ENCODE measurements at regions not wholly inside any gene's neighbourhood (a gene's known extent, or its start where the extent isn't known, plus 50 kb on each side); places are given as distances from the start of the nearest gene placed in this dataset.

DNA sequence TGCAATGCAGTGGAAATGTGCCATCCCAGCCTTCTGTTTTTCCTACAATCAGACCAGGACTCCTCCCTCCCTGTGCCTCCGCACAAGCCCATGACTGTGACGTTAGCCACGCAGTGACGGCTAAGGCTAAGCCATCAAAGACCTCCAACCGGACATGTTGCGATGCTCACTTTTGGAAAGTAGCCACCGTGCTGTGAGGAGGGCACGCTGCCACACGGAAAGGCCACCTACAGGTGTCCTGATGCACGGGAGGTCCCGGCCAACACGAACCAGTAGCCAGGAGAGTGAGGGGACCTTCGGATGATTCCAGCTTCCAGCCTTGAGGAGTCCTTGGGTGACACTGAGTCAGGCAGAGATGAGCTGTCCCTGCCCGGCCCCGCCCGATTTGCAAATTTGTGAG, 53.9 kb downstream of the FOXL1 start:
- no peak for DNase-seq

DNA sequence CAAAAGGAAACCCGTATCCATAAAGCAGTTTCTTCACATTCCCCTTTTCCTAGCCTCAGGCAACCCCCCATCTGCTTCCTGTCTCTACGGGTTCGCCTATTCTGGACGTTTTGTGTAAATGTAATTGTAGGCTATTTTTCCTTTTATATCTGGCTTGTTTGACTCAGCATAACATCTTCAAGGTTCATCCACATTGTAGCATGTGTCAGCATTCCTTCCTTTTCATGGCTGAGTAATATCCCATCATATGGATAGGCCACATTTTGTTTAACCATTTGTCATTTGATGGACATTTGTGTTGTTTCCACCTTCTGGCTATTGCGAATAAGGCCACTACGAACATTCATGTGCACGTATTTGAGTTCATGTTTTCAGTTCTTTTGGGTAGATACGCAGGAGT, 54.6 kb downstream of the FOXL1 start:
- no peak for DNase-seq

DNA sequence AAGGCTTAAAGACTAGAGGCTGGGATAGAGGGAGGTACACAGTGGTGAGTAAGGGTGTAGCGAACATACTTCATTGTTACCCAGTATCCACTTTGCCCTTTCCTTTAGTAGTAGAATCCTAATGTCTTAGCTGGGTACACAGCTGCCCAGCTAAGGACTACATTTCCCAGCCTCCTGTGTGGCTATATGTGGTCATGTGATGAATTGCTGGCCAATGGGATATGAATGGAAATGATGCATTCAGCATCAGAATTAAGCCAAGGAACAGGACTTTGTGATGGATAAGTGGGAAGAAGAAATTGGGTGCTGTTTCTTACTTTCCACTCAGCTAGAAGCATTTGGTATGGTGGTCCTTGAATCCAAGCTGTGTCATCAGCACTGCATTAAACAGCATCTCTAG, 55.9 kb downstream of the FOXL1 start:
- DNase-seq: no peak

DNA sequence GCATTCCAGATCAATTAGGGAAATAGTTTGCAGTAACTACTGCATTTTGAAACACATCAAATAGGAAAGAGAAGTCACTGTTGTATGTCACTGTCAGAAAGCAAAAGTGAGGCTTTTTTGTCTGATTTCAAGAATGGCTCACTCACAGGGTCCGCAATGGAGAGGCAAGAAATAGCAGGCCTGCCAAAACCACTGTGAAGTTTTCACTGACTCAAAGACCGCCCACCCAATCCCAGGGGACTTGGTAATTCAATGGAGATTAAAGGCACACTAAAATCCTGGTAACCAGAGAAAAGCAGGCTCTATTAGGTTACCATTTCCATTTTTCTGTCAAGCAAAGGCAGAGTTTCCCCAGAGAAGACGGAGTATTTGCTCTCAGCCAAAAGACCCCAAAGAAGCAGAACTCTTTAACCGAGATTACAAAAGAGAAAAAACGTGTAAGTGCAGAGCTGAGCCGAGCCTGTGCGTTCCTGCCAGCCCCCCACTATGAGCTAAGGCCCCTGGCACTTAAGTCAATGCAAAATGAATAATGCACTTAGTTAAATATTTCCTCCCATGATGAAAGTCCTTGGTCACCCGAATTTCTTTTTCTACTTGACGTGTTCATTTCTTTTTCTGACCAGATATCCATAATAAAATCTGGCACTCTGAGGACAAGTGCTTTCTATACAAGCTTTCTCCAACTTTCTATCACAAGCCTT, 57.0 kb downstream of the FOXL1 start:
- DNase-seq: no peak

DNA sequence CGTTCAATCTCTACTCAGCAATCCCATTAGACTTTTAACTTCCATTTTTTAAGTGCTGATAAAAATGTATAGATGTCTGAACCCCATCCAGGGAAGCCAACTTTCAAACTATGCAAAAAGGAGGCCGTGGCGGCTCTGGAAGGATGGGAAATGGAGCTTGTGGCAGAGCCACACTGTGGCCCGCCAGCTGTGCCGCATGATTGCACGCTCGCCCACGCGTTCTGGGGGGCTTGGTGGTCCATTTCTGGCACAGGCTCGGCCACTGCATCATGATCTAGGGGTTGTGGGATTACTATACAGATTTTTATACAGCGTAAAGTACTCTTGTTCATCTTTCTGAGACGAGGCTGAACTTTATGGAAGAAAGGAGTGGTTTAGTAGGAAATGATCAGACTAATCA, 57.6 kb downstream of the FOXL1 start:
- DNase-seq: no peak

DNA sequence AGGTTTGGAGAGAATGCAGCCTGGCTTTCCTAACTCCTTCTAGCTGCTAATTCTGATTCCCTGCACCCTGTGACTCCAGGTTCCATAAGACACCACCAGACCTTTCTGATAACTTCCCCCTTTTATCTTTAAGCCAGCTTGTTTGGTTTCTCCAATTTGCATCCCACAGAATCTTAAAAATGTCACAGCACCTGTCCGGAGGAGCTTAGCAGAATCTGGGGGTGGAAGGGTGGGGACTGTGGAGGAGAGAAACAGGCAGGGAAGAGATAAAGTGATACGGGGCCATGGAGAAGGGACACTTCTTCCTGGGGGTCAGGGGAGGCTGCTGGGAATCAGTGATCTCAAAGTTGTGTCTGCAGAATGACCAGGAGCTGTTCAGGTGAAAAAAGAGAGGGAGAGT, 59.4 kb downstream of the FOXL1 start:
- DNase-seq: no peak

DNA sequence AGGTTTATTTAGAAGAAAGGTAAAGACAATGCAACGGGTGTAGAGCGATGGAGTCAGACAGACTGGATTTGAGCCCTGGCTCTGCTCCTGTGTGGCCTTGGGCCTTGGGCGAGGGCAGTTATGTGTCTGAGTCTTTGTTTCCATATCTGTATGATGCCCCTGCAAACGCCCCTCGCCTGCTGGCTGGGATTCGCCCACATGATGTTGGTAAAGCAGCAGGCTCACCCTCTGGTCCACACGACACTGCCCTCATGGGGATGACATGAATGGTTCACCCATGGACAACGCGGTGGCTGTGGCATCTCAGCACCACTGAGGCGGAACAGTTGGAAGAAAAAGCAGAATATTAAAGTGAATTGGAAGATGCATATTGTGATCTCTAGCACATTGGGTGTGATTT, 60.3 kb downstream of the FOXL1 start:
- no peak for DNase-seq

DNA sequence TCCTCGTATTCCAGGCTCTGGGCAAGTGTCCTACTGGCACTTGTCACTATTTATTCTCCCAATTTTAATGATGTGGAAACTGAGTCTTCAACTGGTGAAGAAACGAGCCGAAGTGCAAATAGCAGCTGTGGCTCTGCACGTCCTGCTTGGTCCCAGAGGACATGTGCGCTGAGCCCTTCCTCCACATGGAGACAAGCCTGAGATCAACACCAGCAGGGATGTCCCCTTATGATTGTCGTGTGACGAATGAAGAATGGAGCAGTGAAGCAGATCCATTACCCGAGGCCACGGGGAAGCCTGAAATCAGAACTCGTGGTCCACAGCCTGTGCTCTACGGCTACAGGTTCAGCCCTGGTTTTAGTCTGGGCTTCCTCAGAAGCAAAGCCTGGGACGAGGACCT, 61.0 kb downstream of the FOXL1 start:
- no peak for DNase-seq

DNA sequence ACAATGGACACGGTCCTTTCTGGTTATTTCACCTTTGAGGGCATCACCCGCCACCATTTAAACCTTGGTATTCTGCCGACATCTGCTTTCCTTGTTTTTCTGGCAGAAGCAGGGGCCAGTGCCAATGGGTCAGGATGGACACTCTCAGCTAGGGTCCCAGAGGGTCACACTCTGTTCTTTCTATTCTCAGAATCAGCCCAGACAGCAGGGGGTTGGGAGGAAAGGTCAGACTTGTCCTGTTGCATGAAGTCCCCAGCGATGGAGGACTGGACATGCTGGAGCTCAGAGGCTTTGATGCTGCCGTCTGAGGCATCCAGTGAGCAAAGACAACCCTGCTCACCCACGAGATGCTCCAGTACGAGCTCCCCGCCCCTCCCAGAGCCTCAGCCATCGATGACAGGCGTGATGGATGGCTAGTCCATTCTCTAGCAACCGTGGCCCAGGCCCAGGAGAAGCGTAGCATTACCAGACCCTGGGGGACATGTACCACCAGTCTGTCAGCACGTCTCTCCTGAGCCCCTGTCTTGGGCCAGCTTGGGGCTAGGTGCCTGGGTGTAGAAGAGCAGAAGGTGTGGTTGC, 62.0 kb downstream of the FOXL1 start:
- DNase-seq: no peak

DNA sequence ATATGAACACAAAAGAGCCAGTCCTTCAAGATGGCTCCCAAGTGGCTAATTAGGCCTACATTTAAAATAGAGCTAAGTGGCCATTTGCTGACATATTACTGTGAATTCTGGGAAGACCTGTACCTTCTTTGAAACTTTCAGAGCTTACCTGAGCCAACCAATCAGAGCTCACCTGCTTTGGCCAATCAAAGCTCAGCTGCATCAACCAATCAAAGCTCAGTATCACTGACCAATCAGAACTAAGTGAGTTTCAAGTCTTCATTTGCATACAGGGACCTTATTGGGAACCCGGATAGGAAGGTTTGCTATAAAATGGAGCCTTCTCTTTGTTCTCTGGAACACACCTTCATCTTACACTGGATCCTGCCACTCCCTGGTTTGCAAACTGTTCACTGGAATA, 63.7 kb downstream of the FOXL1 start:
- no peak for DNase-seq

DNA sequence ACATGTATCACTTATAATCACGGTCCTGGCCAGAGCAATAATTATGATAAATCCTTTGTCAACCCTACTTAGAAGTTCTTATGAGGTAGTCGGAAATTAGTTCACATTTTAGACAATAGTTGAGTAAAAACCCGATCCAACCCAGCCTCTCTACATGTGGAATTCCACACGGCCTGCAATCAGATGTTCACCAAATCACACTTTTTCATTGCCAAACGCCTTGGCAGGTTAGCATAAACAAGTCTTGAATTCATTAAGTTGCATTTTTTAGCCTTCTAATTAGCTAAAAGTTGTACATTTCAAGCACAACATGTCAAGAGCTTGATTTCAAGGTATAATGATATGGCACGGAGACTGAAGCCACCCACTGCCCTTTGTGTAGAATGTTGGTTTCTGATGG, 65.3 kb downstream of the FOXL1 start:
- DNase-seq: no peak

DNA sequence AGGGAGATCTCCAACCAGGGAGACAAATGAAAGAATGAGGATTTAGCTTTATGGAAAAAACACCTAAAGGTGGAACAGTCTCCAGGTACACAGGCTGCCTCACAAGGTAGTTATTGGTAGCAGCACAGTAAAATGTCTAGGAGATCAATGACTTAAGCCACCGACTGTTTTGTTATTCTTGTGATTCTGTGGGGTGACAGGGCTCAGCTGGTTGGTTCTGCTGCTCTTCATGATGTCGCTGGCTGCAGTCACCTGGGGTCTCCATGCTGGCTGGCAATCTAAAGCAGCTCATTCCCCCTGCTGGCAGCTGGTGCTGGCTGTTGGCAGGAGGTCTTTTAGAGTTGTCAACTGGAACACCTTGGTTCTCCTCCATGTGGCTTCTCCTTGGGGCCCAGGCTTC, 69.2 kb downstream of the FOXL1 start:
- no peak for DNase-seq

DNA sequence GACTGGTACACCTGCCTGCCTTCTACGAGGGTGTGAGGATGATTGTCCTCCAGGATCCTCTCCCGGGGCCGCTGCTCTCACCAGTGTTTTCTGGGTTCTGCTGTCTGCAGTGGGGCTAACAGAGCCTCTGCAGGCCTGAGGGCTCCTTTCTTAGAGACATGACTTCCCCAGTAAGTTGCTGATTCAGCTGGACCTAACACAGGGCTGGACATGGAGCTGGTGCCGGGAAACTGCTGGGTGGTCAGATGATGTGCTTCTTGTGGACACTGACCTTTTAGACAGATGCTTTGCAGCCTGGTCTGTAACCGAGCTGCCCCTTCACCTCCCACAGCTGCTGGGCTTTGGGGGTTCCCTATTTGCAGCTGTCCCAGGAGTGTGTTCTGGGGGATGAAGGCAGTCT, 71.5 kb downstream of the FOXL1 start:
- no peak for DNase-seq

DNA sequence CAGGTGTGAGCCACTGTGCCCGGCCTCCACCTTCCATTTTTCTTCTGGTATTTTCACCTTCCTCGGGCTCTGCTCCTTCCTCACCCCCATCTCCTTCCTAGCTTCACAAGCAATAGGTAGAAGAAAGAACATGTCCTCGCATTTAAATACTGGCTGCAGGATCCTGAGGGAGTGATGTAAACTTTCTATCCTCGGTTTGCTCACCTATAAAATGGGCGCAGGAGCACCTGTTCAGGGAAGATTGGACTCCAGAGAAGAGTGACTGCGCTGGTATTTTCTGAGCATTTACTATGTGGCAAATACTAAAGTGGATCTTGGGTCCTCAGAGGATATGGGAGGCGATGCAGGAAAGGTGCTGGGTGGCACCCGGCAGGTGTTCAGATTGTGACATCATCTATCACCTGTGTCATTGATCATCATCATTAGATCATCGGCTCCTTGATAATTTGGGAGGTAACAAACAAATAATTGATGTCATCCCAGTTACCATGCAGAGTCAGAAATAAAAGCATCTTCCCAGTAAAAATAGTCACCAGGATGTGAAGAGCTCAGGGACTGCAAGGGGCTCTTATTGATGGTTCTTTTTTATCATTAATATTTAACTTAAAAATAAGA, 72.8 kb downstream of the FOXL1 start:
- no peak for DNase-seq

DNA sequence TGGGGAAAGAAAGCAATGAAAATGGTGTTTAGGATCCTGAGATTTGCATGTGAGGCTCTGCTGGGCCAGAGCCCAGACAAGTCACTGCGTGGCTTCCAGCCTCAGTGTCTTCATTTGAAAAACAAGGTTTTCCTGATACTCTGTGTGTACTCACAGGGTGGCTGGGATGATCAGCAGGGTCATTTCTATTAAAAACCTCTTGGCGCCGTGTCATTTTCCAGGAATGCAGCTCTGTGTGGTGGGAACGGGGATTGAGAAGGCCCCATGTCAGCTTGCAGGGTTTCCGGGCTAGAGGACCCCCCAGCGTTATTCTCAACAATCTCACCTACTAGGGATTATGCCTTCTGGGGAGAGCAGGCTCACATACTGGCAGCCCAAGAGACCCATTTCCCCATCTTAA, 73.5 kb downstream of the FOXL1 start:
- DNase-seq: no peak

DNA sequence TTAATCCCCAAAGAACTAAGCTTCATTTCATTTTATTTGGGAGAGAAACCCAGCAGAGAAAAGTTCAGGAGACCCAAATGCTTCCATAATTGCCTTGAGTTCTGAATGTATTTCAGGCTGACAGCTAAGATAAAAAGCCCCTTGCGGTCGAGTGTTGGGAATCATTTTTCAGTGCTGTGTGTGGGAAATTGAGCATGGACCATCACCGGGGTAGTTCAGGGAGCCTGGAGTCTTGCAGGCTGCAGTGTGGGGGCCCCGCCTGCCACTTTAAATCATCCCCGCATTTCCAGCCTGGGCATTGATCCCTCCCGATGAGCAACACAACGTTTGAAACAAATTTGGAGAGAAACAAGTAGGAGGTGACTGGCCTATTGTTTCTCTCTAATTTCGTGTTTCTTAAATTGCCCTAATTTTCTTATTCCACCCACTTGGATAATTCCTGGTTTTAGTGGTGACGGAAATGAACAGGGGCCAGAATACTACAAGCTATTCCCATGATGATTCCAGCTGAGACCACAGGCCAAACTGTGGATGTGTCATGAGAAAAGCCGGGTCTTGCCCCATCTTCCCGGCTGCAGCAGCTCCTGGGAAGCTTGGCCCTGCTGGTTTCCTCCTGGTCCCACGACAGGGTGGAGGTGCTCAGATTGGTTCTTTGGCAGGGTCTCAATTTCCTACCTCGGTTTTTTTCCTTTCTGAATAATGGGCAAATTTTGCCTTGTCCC, 75.1 kb downstream of the FOXL1 start:
- no peak for DNase-seq

DNA sequence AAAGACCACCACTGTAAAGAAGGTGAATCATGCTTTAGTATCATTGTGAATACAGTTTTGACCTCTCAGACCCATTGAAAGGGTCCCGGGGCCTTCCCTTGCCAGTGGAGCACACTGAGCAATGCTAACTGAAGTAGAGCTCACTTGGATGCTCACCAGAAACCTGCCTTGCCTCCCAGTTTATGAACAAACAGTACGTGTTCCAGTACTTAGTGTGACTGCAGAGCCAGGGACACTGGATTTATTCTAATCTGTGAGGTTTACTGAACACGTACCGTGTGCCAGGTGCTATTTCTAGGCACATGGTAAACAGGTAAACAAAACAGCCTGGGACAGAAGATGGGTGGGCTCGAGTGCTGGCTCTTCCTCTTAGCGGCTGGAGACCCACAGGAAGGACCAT, 79.6 kb downstream of the FOXL1 start:
- DNase-seq: no peak

DNA sequence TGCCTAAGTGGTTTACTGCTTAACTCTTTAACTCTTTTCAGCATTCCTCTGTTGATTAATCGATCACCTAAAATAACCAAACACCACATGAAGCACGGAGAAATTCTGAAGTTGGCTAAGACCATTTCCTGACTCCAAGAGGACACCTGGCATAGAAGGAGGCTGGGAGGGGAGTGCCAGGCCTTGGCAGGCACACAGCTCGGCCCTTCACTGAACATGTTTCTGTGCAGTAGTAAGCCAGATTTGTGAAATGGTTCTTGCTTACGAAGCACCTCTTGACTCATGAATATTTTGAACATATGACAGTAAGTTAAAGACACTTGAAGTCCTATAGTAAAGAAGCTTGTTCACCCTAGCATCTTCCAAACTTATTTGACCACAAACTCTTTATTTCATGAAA, 82.3 kb downstream of the FOXL1 start:
- no peak for DNase-seq

DNA sequence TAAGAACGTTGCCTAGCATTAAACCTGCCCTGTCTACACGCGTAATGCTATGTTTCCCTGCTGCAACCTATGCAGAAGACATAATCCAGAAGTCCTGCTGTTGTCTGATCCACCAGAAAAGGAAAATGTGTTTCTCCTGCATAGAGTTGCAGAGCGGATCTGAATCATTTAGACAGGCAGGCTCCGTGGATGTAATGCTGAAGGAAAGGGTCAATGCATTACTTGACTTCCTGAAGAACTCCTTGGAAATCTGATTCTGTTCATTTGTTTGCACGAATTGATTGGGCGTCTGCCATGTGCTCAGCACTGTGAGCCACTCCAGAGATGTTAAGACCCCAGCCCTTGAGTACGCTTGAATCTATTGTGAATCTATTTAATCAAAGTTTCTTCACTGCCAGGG, 83.4 kb downstream of the FOXL1 start:
- no peak for DNase-seq

DNA sequence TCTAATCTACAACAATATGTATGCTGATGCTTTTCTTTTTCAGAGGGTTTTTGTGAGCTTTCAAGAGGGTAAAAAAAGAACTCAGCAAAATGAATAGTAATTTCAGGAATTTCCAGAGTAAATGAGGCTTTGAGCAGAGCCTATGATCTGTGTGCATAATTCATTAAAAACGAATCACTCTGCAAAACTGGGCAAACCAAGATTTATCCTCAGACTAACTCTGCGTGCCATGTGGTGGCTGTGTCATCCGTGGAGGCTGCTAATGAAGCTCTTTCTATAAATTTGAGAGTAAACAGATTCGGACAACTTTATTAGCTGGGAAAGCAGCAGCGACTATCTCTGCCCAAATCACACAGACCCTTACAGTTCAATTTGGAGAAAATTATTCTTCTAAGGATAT, 83.8 kb downstream of the FOXL1 start:
- no peak for DNase-seq

DNA sequence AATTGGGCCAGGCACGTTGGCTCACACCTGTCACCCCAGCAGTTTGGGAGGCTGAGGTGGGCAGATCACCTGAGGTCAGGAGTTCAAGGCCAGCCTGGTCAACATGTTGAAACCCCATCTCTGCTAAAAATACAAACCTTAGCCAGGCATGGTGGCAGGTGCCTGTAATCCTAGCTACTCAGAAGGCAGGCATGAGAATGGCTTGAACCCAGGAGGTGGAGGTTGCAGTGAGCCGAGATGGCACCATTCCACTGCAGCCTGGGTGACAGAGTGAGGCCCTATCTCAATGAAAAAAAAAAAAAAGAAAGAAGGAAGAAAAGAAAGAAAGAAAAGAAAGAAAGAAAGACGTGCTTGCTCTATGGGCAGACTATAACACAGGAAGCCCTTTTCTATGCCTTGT, 84.4 kb downstream of the FOXL1 start:
- DNase-seq: no peak

DNA sequence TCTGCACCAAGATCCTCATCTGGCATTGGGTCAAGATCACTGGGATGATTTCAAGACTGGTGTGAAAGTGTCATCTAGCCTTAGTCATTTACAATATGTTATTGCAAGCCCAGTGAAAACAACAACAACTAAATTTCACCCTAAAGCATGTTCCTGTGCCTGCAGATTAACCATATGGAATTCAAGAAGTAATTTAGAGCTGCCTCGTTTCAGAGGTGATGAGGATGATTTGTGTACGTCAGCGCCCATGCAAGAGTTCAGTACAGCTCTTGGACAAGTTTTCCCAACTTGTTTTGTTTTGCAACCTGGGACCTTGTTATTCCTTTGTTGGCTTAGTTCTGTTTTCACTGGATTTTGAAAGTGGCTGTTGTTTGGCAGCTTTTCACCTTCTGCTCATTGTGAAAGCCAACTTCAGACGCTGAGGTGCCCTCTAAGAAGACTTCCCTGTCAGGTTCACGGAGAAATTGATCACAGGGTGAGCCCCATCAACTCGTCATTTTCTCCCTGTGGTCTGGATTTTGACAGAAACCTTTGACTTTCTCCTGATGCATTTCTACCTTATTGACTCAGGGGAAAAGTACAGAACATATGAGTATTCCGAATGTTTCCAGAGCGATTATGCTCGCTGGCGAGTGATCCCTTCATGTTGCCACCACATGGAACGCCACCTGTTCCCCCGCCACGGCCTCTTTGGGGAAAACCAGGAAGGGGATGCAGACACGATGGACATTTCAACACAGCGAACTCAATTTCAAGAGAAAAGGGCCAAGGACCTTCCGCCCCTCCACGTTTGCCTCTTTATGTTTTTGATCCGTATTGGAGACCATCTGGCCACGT, 85.6 kb downstream of the FOXL1 start:
- DNase-seq: no peak

All from left kidney (tissue), 1 donor.